Heart right ventricle (tissue), 16 donors: ENCODE measurements at regions not wholly inside any gene's neighbourhood (a gene's known extent, or its start where the extent isn't known, plus 50 kb on each side); places are given as distances from the start of the nearest gene placed in this dataset.

Experiments
- ATAC-seq, 8 donors: fragments of 200-7000 bp; cut with Tn5 transposase; one replicate each; pipeline ENCODE4 v1.9.1; 2020; ENCODE audit warnings: mild to moderate bottlenecking in 8 of 8, moderate library complexity in 8 of 8, moderate number of reproducible peaks in 1 of 8
- DNase-seq, 2 donors: peaks; one replicate each; pipeline ENCODE4 v3.0.0-alpha.2; 2020
- H3K27ac ChIP-seq, 10 donors: fragments of 200-600 bp; sonication (generic) in 2 of 10; one replicate each; pipeline versions ENCODE4 v1.5.0 to v1.8.0; 2020 to 2022; ENCODE audit warnings: mild to moderate bottlenecking in 3 of 10
- H3K27me3 ChIP-seq, 7 donors: fragments of 200-600 bp; one replicate each; pipeline ENCODE4 v1.8.0; 2021 to 2022; ENCODE audit warnings: mild to moderate bottlenecking in 2 of 7
- H3K36me3 ChIP-seq, 9 donors: fragments of 200-600 bp; sonication (generic) in 1 of 9; one replicate each; pipeline versions ENCODE4 v1.5.0 to v1.8.0; 2020 to 2022; ENCODE audit warnings: mild to moderate bottlenecking in 2 of 9
- H3K4me1 ChIP-seq, 9 donors: fragments of 200-600 bp; sonication (generic) in 1 of 9; one replicate each; pipeline versions ENCODE4 v1.5.0 to v1.8.0; 2020 to 2022; ENCODE audit warnings: mild to moderate bottlenecking in 4 of 9
- H3K4me3 ChIP-seq, 10 donors: fragments of 200-600 bp; sonication (generic) in 2 of 10; one replicate each; pipeline versions ENCODE4 v1.5.0 to v1.8.0; 2020 to 2022; ENCODE audit warnings: mild to moderate bottlenecking in 7 of 10, moderate library complexity in 2 of 10
- H3K9me3 ChIP-seq, 11 donors: fragments of 200-600 bp in 10 of 11; sonication (generic) in 2 of 11; one replicate each; pipeline versions ENCODE4 v1.5.0 to v1.8.0; 2013 to 2022; ENCODE audit warnings: mild to moderate bottlenecking in 2 of 11, control low read depth in 1 of 11, moderate library complexity in 1 of 11
- WGBS, 2 donors: extraction: QIAGEN DNeasy Blood & Tissue Kit; methylation state at CpG; one replicate each; pipeline ENCODE4 v1.1.7; 2013; ENCODE audit warnings: inconsistent platforms in 1 of 2; 5-methylcytosine and 5-hydroxymethylcytosine counted together
- intact Hi-C, 10 donors: fragments of 100-400 bp; cut with DNase I; formaldehyde crosslinking; loops; one replicate each; pipeline versions ENCODE4 v1.11.1 to v1.14.2; 2022
- TF ChIP-seq, protein P1 (sequence below), 9 donors: fragments of 200-600 bp; sonication (generic) in 2 of 9; IDR thresholded peaks; one replicate each; pipeline versions ENCODE4 v1.5.0 to v1.8.0; 2021 to 2022; ENCODE audit warnings: antibody characterized with exemption in 9 of 9, mild to moderate bottlenecking in 5 of 9, moderate library complexity in 1 of 9
- donor health status: Arrhythmogenic right ventricular cardiomyopathy.
- donor health status: ischemic (EF 13 %, LVEDD 7.1; RV severe dilation, severe dysfunction).
- donor health status: healthy with polysubstance abuse.
- donor health status: DM: no; HTN: yes; CAD: no.
- donor health status: DM: no; HTN: no; CAD: no.
- donor health status: ischemic (EF 25% LVEDD 6.9; RV normal size, moderate dysfunction).
- donor health status: ischemic (EF 25% LVEDD 5.7; RV mildly dilated, moderate dysfunction).
- donor health status: healthy.
- donor health status: DM: yes; HTN: yes; CAD: no.
- donor health status: Ischemic cardiomyopathy.
- donor health status: ischemic (EF 35%, LVEDD 5.7; RV mildly dilated, moderate dysfunction).
- donor health status: nonischemic (EF 11% LVEDD 7.7; RV severe dilation, severe dysfunction).
- donor health status: DM: yes; HTN: yes; CAD: no.
- donor health status: PGD.
- donor health status: ischemic (EF 29% LVEDD 5.4; RV normal size, mild dysfunction).
- donor health status: nonischemic (EF 23%, LVEDD 6.1; RV moderate dilation, normal function).

DNA sequence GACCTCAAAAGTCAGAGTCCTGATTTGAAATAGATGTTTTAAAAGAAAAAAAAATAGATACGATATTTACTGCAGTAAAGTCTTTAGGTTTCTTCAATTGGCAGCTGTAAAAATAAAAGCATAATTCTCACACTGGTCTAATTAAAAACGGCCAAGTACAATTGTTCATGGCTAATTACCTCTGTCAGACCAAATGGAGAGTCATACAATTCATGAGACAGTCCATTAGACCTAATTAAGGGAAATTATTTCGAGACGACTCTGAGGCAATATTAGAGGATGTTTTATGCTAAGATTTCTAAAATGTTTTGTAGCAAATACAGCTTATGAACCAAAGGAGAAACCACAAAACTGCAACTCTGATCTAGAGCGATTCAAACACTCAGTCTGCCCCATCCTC lies 131.3 kb downstream of the PHLDA1 start:
- no peaks in the 10 kb centered on the region for H3K4me1 ChIP-seq
- H3K27ac ChIP-seq = no peak overlapping the region
- no peaks in the 10 kb centered on the region for H3K9me3 ChIP-seq
- H3K36me3 ChIP-seq = no peaks in the 10 kb centered on the region
- no peaks in the 10 kb centered on the region for H3K27me3 ChIP-seq
- DNase-seq (no peak), ATAC-seq (no peak)
- H3K4me3 ChIP-seq = no peak overlapping the region
- 92 to 95% methylated on average over 5 of the region's 5 CpGs for WGBS, 2 donors
- intact Hi-C loops = no loop called here
- TF ChIP-seq, protein P1, sequence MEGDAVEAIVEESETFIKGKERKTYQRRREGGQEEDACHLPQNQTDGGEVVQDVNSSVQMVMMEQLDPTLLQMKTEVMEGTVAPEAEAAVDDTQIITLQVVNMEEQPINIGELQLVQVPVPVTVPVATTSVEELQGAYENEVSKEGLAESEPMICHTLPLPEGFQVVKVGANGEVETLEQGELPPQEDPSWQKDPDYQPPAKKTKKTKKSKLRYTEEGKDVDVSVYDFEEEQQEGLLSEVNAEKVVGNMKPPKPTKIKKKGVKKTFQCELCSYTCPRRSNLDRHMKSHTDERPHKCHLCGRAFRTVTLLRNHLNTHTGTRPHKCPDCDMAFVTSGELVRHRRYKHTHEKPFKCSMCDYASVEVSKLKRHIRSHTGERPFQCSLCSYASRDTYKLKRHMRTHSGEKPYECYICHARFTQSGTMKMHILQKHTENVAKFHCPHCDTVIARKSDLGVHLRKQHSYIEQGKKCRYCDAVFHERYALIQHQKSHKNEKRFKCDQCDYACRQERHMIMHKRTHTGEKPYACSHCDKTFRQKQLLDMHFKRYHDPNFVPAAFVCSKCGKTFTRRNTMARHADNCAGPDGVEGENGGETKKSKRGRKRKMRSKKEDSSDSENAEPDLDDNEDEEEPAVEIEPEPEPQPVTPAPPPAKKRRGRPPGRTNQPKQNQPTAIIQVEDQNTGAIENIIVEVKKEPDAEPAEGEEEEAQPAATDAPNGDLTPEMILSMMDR (IDR thresholded peaks at IDR 0.05) = no peak

DNA sequence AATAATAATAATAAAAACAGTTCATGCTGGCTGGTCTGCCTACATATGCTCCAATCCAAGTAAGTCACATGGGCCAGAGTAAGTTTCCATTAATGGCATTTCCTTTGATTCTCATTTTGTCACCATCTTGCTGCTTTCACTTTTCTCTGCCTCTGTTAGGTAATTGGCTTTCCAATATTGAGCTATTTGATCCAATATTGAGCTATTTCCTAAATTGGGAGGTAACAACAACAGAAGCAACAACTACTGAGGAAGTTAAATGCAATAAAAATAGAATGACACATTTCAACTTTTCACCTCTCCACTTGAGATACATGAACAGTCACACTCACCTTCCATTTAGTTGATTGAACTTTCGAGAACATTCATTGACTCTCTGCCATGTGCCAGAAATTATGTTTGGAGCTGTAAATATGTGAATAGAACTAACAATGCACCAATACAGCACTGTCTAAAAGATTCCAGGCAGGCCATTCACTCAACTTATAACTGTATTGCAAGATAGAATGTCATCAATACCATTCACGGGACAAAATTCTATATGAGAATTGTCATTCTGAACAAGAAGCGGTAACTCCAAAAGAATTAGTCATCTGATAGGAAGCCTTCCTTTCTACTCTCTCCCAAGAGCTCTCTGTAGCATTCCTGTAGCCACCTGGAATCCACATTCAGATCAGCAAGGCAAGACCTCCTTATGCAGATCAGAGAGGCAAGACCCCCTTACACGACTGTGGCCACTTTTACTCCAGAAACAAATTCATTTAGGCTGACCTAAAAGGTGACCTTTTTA lies 136.4 kb downstream of the PHLDA1 start:
- Histone ChIP-seq H3K9me3 (no peaks in the 10 kb centered on the region), H3K36me3 (no peaks in the 10 kb centered on the region), H3K4me1 (no peaks in the 10 kb centered on the region), H3K27ac (no peak overlapping the region), H3K4me3 (no peak overlapping the region), H3K27me3 (no peaks in the 10 kb centered on the region)
- DNase-seq = no peak
- intact Hi-C loops = no loop called here
- 86 to 87% methylated on average over 4 of the region's 4 CpGs for WGBS, 2 donors
- TF ChIP-seq, protein P1 (IDR thresholded peaks at IDR 0.05) = no peak
- no peak for ATAC-seq

DNA sequence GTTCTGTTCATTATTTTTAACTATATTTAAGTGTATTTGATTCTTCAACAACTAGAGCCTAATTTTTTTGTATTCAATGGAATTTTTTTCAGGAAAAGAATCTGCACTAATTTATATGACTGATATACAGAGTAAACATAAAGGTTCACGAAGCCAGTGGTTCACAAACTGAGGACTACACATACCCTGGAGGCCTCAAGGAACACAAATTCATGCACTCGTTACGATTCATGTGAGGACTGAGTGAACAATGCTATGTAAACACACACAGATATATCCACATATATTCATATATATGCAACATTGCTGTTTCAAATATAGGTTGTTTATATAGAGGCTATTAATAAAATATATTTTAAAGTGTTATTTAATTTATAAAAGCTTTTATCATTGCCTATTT lies 137.8 kb downstream of the PHLDA1 start:
- DNase-seq (no peak), ATAC-seq (no peak)
- Histone ChIP-seq H3K4me1 (peaks cover 0 to 5% (median 0%) of the 10 kb centered on the region in 9 donors), H3K27me3 (no peaks in the 10 kb centered on the region), H3K4me3 (no peak overlapping the region), H3K9me3 (no peaks in the 10 kb centered on the region), H3K36me3 (no peaks in the 10 kb centered on the region), H3K27ac (no peak overlapping the region)
- WGBS, 2 donors = 96 to 100% methylated on average over 3 of the region's 3 CpGs
- TF ChIP-seq, protein P1 (IDR thresholded peaks at IDR 0.05) = no peak
- intact Hi-C loops = no loop called here

DNA sequence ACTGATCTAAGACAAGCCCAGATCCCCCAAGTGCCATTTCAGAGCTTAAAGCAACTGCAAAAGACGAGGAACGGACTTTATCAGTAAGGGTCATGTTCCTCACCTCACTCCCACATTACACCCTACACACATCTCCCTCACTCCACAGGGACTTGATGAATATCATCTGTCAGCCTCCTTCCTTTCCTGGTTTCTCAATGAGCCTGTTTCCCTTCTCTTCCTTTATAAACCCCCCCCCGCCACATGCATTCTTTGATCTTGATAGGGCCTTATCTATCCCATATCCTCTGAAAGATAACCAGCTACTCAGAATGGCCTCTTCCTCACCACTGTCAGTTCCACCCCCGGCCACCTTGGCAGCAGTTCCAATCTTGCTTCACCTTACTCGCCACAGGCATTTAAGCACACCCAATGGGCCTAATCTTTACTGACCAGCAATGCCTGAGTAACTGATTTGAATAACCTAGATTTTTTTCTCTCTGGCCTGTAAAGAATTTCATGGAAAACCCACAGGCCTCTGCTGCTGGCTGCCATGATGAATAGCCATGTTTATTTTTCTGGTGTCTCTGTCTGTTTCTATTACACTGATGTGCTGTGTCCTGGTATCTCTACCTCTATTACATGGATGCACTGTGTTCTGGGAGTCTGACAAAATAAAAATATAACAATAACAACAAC lies 138.7 kb downstream of the PHLDA1 start:
- no peak overlapping the region for H3K27ac ChIP-seq
- H3K27me3 ChIP-seq = no peaks in the 10 kb centered on the region
- peaks cover 0 to 5% (median 0%) of the 10 kb centered on the region in 9 donors for H3K4me1 ChIP-seq
- intact Hi-C loops = no loop called here
- no peak overlapping the region for H3K4me3 ChIP-seq
- no peaks in the 10 kb centered on the region for H3K9me3 ChIP-seq
- no peaks in the 10 kb centered on the region for H3K36me3 ChIP-seq
- TF ChIP-seq, protein P1 (IDR thresholded peaks at IDR 0.05) = no peak
- 67 to 73% methylated on average over 4 to 5 of the region's 5 CpGs for WGBS, 2 donors
- ATAC-seq = no peak
- DNase-seq = no peak
